Endothelial cell (in vitro differentiated cells): ENCODE measurements at regions not wholly inside any gene's neighbourhood (a gene's known extent, or its start where the extent isn't known, plus 50 kb on each side); places are given as distances from the start of the nearest gene placed in this dataset.

Experiments
- DNase-seq: peaks from one replicate; pipeline ENCODE4 v3.0.0; 2021; ENCODE audit warnings: low spot score
- H3K27ac Mint-ChIP-seq: one replicate; pipeline ENCODE4 v1.8.0; 2021; ENCODE audit warnings: mixed read lengths, inconsistent platforms; ENCODE audit not compliant: unreplicated experiment
- H3K27me3 Mint-ChIP-seq: one replicate; pipeline ENCODE4 v1.8.0; 2021; ENCODE audit warnings: mild to moderate bottlenecking, moderate library complexity, mixed read lengths, inconsistent platforms; ENCODE audit not compliant: unreplicated experiment
- H3K36me3 Mint-ChIP-seq: one replicate; pipeline ENCODE4 v1.8.0; 2021; ENCODE audit warnings: mild to moderate bottlenecking, low read depth, mixed read lengths, inconsistent platforms; ENCODE audit not compliant: unreplicated experiment
- H3K4me1 Mint-ChIP-seq: one replicate; pipeline ENCODE4 v1.8.0; 2021; ENCODE audit warnings: mild to moderate bottlenecking, mixed read lengths, inconsistent platforms; ENCODE audit not compliant: unreplicated experiment
- H3K4me3 Mint-ChIP-seq: one replicate; pipeline ENCODE4 v1.8.0; 2021; ENCODE audit warnings: mild to moderate bottlenecking, mixed read lengths, inconsistent platforms; ENCODE audit not compliant: unreplicated experiment
- H3K9me3 Mint-ChIP-seq: one replicate; pipeline ENCODE4 v1.8.0; 2021; ENCODE audit warnings: mixed read lengths, inconsistent platforms; ENCODE audit not compliant: unreplicated experiment
- CTCF ChIP-seq: fragments of 200-600 bp; sonication (generic); IDR thresholded peaks from one replicate; pipeline ENCODE4 v1.5.0; 2021; ENCODE audit warnings: antibody characterized with exemption; ENCODE audit not compliant: unreplicated experiment

- no peak overlapping the region for H3K27ac Mint-ChIP-seq
- peaks cover 5% of the 10 kb centered on the region for H3K9me3 Mint-ChIP-seq
- H3K36me3 Mint-ChIP-seq = no peaks in the 10 kb centered on the region
- DNase-seq = no peak
- no peaks in the 10 kb centered on the region for H3K4me1 Mint-ChIP-seq
- peaks cover 5% of the 10 kb centered on the region for H3K27me3 Mint-ChIP-seq
- no peak overlapping the region for H3K4me3 Mint-ChIP-seq
- no peak for TF ChIP-seq CTCF
Measured at GRCh38 chr12:30384976-30385375, 310.7 kb downstream of the IPO8 start.

GRCh38 chr12:30378307-30378706 is 317.4 kb downstream of the IPO8 start:
- Mint-ChIP-seq H3K36me3 (no peaks in the 10 kb centered on the region), H3K4me3 (no peak overlapping the region), H3K27ac (no peak overlapping the region), H3K9me3 (peaks cover 15% of the 10 kb centered on the region), H3K27me3 (no peaks in the 10 kb centered on the region), H3K4me1 (no peaks in the 10 kb centered on the region)
- TF ChIP-seq CTCF = no peak
- DNase-seq = no peak

- no peak for TF ChIP-seq CTCF
- H3K27me3 Mint-ChIP-seq = no peaks in the 10 kb centered on the region
- DNase-seq = no peak
- no peaks in the 10 kb centered on the region for H3K36me3 Mint-ChIP-seq
- no peak overlapping the region for H3K27ac Mint-ChIP-seq
- peaks cover 3% of the 10 kb centered on the region for H3K9me3 Mint-ChIP-seq
- no peak overlapping the region for H3K4me3 Mint-ChIP-seq
- H3K4me1 Mint-ChIP-seq = no peaks in the 10 kb centered on the region
Measured at GRCh38 chr12:30364822-30365221, 330.8 kb downstream of the IPO8 start.

- H3K4me1 Mint-ChIP-seq = no peaks in the 10 kb centered on the region
- DNase-seq = no peak
- no peaks in the 10 kb centered on the region for H3K36me3 Mint-ChIP-seq
- H3K27ac Mint-ChIP-seq = no peak overlapping the region
- no peak overlapping the region for H3K4me3 Mint-ChIP-seq
- peaks cover 3% of the 10 kb centered on the region for H3K9me3 Mint-ChIP-seq
- no peak for TF ChIP-seq CTCF
- H3K27me3 Mint-ChIP-seq = no peaks in the 10 kb centered on the region
Measured at GRCh38 chr12:30361145-30361544, 334.5 kb downstream of the IPO8 start.

GRCh38 chr12:30358671-30359070 is 337.0 kb downstream of the IPO8 start:
- DNase-seq = no peak
- TF ChIP-seq CTCF = no peak
- Mint-ChIP-seq H3K4me3 (no peak overlapping the region), H3K9me3 (no peaks in the 10 kb centered on the region), H3K36me3 (no peaks in the 10 kb centered on the region), H3K4me1 (no peaks in the 10 kb centered on the region), H3K27me3 (no peaks in the 10 kb centered on the region), H3K27ac (no peak overlapping the region)
